ENCODE measurements at regions not wholly inside any gene's neighbourhood (a gene's known extent, or its start where the extent isn't known, plus 50 kb on each side); places are given as distances from the start of the nearest gene placed in this dataset.
"Not testable (repeated sequence)": the region's sequence is repeated elsewhere in the genome, so short reads cannot be mapped to it uniquely, and the experiment has no call there.

GRCh38 chr17:34771891-34772290 lies 189.4 kb downstream of the CCT6B start:
- no peak for DNase-seq

- no peak for DNase-seq
Observed at GRCh38 chr17:34770586-34770985, 190.7 kb downstream of the CCT6B start.

GRCh38 chr17:34769899-34770298 lies 190.5 kb downstream of the TMEM132E start:
- no peak for DNase-seq

- DNase-seq = no peak
Observed at GRCh38 chr17:34769049-34769448, 189.7 kb downstream of the TMEM132E start.

GRCh38 chr17:34765291-34765690 lies 185.9 kb downstream of the TMEM132E start:
- no peak for DNase-seq

GRCh38 chr17:34764716-34765115 lies 185.3 kb downstream of the TMEM132E start:
- DNase-seq = no peak

- no peak for DNase-seq
Observed at GRCh38 chr17:34763728-34764665, 184.6 kb downstream of the TMEM132E start.

- DNase-seq = no peak
Observed at GRCh38 chr17:34762078-34762477, 182.7 kb downstream of the TMEM132E start.

- DNase-seq = no peak
Observed at GRCh38 chr17:34761646-34762045, 182.3 kb downstream of the TMEM132E start.

- DNase-seq = no peak
Observed at GRCh38 chr17:34760931-34761495, 181.6 kb downstream of the TMEM132E start.

- no peak for DNase-seq
Observed at GRCh38 chr17:34758718-34759117, 179.3 kb downstream of the TMEM132E start.

GRCh38 chr17:34758316-34758715 lies 178.9 kb downstream of the TMEM132E start:
- DNase-seq = no peak

GRCh38 chr17:34757611-34758010 lies 178.2 kb downstream of the TMEM132E start:
- DNase-seq = no peak

- no peak for DNase-seq
Observed at GRCh38 chr17:34757106-34757505, 177.7 kb downstream of the TMEM132E start.

- peak; percentile 3 for DNase-seq
Observed at GRCh38 chr17:34756637-34757021, 177.2 kb downstream of the TMEM132E start.

GRCh38 chr17:34755981-34756636 lies 176.7 kb downstream of the TMEM132E start:
- no peak for DNase-seq

- no peak for DNase-seq
Observed at GRCh38 chr17:34755371-34755770, 176.0 kb downstream of the TMEM132E start.

GRCh38 chr17:34750004-34750403 lies 170.6 kb downstream of the TMEM132E start:
- no peak for DNase-seq

- no peak for DNase-seq
Observed at GRCh38 chr17:34741967-34742366, 162.6 kb downstream of the TMEM132E start.

GRCh38 chr17:34740565-34741520 lies 161.5 kb downstream of the TMEM132E start:
- no peak for DNase-seq

- no peak for DNase-seq
Observed at GRCh38 chr17:34739386-34739785, 160.0 kb downstream of the TMEM132E start.

GRCh38 chr17:34737673-34738072 lies 158.3 kb downstream of the TMEM132E start:
- DNase-seq = not testable (repeated sequence)

- no peak for DNase-seq
Observed at GRCh38 chr17:34736611-34737010, 157.2 kb downstream of the TMEM132E start.
